Mammary epithelial cell (primary cell): ENCODE measurements at regions not wholly inside any gene's neighbourhood (a gene's known extent, or its start where the extent isn't known, plus 50 kb on each side); places are given as distances from the start of the nearest gene placed in this dataset.

Experiments used
- EZH2 ChIP-seq: IDR thresholded peaks from 2 replicates; pipeline ENCODE4 v1.6.1; 2012; ENCODE audit warnings: low read length, inconsistent platforms, borderline replicate concordance
- TF ChIP-seq, protein P1 (sequence below), 2 donors: IDR thresholded peaks in 1 of 2; conservative IDR thresholded peaks in 1 of 2; 2 replicates each; pipeline ENCODE4 v1.5.1; 2011 to 2012; ENCODE audit warnings: inconsistent platforms in 2 of 2, low read length in 2 of 2, mild to moderate bottlenecking in 2 of 2, control low read depth in 1 of 2, low read depth in 1 of 2; ENCODE audit not compliant: insufficient read depth in 1 of 2; ENCODE audit errors: extremely low read depth in 1 of 2

DNA sequence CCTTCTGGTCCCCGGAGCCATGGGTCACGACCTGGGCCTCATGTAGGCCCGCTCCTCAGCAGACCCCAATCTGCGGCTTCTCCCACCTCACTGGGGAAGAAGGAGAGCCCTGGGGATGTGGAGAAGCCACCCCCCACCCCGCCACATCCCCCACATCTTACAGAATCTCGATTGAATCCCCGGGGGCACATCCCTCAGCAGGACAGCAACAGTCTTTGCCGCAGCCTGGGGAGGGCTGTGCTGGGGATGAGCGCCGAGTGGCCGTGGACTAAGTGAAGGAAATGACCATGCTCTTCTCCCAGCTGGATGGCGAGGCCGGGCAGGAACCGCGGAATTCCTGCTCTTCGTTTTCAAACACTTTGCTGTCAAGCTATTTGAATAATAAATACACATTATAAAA lies 169.0 kb upstream of the RTL1 start:
- TF ChIP-seq, protein P1, sequence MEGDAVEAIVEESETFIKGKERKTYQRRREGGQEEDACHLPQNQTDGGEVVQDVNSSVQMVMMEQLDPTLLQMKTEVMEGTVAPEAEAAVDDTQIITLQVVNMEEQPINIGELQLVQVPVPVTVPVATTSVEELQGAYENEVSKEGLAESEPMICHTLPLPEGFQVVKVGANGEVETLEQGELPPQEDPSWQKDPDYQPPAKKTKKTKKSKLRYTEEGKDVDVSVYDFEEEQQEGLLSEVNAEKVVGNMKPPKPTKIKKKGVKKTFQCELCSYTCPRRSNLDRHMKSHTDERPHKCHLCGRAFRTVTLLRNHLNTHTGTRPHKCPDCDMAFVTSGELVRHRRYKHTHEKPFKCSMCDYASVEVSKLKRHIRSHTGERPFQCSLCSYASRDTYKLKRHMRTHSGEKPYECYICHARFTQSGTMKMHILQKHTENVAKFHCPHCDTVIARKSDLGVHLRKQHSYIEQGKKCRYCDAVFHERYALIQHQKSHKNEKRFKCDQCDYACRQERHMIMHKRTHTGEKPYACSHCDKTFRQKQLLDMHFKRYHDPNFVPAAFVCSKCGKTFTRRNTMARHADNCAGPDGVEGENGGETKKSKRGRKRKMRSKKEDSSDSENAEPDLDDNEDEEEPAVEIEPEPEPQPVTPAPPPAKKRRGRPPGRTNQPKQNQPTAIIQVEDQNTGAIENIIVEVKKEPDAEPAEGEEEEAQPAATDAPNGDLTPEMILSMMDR (conservative IDR thresholded peaks at IDR 0.05 in 1 of 2, IDR thresholded peaks at IDR 0.05 in 1 of 2; ENCODE audit: extremely low read depth in 1 of 2, insufficient read depth in 1 of 2, low read depth in 1 of 2, low read length in 2 of 2), result no peak
- TF ChIP-seq EZH2, result no peak
